Neural progenitor cell (in vitro differentiated cells): ENCODE measurements at regions not wholly inside any gene's neighbourhood (a gene's known extent, or its start where the extent isn't known, plus 50 kb on each side); places are given as distances from the start of the nearest gene placed in this dataset.

Experiments used
- DNase-seq: peaks from one replicate; pipeline ENCODE4 v3.0.0-alpha.2; 2016; ENCODE audit warnings: low spot score
- H2AFZ ChIP-seq: fragments of 200-600 bp; sonication (generic); replicated peaks from 2 replicates; pipeline ENCODE4 v1.6.1; 2016; ENCODE audit warnings: antibody characterized with exemption
- H3F3A ChIP-seq: fragments of 200-600 bp; sonication (generic); 2 replicates; pipeline ENCODE4 v1.6.1; 2016; ENCODE audit warnings: antibody characterized with exemption, low read depth
- H3K27ac ChIP-seq: fragments of 200-600 bp; sonication (generic); 2 replicates; pipeline ENCODE4 v1.5.1; 2016; ENCODE audit warnings: mild to moderate bottlenecking
- H3K27me3 ChIP-seq: fragments of 200-600 bp; sonication (generic); 2 replicates; pipeline ENCODE4 v1.6.1; 2016; ENCODE audit warnings: mild to moderate bottlenecking, moderate library complexity
- H3K36me3 ChIP-seq: fragments of 200-600 bp; sonication (generic); 2 replicates; pipeline ENCODE4 v1.5.1; 2016
- H3K4me1 ChIP-seq: fragments of 200-600 bp; sonication (generic); 2 replicates; pipeline ENCODE4 v1.6.1; 2016; ENCODE audit warnings: mixed run types
- H3K4me2 ChIP-seq: fragments of 200-600 bp; sonication (generic); 2 replicates; pipeline ENCODE4 v1.6.1; 2016
- H3K4me3 ChIP-seq: fragments of 200-600 bp; sonication (generic); 2 replicates; pipeline ENCODE4 v1.5.1; 2016
- H3K79me2 ChIP-seq: fragments of 200-600 bp; sonication (generic); 2 replicates; pipeline ENCODE4 v1.6.1; 2016; ENCODE audit warnings: low read depth
- H3K9ac ChIP-seq: fragments of 200-600 bp; sonication (generic); 2 replicates; pipeline ENCODE4 v1.6.1; 2016
- H3K9me3 ChIP-seq: fragments of 200-600 bp; sonication (generic); 2 replicates; pipeline ENCODE4 v1.5.1; 2016; ENCODE audit warnings: low read depth
- H4K20me1 ChIP-seq: fragments of 200-600 bp; sonication (generic); 2 replicates; pipeline ENCODE4 v1.6.1; 2016; ENCODE audit warnings: low read depth
- H3K27ac Mint-ChIP-seq: 3 replicates; pipeline ENCODE4 v1.8.0; 2021; ENCODE audit warnings: mixed read lengths
- H3K27me3 Mint-ChIP-seq: 2 replicates; pipeline ENCODE4 v1.8.0; 2022; ENCODE audit warnings: low read depth, mild to moderate bottlenecking, inconsistent platforms, moderate library complexity, mixed read lengths; ENCODE audit not compliant: insufficient read depth
- H3K36me3 Mint-ChIP-seq: 3 replicates; pipeline ENCODE4 v1.8.0; 2021; ENCODE audit warnings: mixed read lengths
- H3K4me1 Mint-ChIP-seq: 3 replicates; pipeline ENCODE4 v1.8.0; 2021; ENCODE audit warnings: mixed read lengths
- H3K4me3 Mint-ChIP-seq: 3 replicates; pipeline ENCODE4 v1.8.0; 2021; ENCODE audit warnings: mild to moderate bottlenecking, moderate library complexity, mixed read lengths
- H3K9me3 Mint-ChIP-seq: 3 replicates; pipeline ENCODE4 v1.8.0; 2020; ENCODE audit warnings: mixed read lengths
- EZH2 ChIP-seq: fragments of 200-600 bp; sonication (generic); IDR thresholded peaks from 2 replicates; pipeline ENCODE4 v1.6.1; 2017; ENCODE audit warnings: antibody characterized with exemption, mild to moderate bottlenecking, moderate library complexity
- EZH2phosphoT487 ChIP-seq: fragments of 200-600 bp; sonication (generic); IDR thresholded peaks from 2 replicates; pipeline ENCODE4 v1.6.1; 2017; ENCODE audit warnings: antibody characterized with exemption
- TF ChIP-seq, protein P1 (sequence below): fragments of 200-600 bp; sonication (generic); IDR thresholded peaks from 2 replicates; pipeline ENCODE4 v1.5.1; 2017; ENCODE audit warnings: antibody characterized with exemption, mild to moderate bottlenecking

DNA sequence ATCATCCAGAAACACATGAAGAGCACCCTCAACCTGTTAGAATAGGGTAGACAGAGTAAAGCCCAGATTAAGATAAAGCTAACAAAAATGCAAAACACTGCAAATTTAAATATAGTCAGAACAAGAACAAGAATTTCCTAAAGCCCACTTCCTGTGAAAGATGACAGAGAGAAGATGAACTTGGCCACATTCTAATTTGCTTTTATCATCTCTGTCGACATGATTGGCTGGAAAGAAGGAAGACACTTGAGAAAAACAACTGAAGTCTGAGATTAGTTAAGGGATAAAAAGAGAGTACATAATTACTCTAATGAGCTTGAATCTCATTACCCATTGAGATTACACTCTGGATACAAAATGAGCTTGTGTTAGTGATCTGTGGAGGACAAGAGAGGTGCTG is 537.6 kb downstream of the KLF5 start:
- no peaks in the 10 kb centered on the region for H3K9me3 ChIP-seq
- TF ChIP-seq, protein P1, sequence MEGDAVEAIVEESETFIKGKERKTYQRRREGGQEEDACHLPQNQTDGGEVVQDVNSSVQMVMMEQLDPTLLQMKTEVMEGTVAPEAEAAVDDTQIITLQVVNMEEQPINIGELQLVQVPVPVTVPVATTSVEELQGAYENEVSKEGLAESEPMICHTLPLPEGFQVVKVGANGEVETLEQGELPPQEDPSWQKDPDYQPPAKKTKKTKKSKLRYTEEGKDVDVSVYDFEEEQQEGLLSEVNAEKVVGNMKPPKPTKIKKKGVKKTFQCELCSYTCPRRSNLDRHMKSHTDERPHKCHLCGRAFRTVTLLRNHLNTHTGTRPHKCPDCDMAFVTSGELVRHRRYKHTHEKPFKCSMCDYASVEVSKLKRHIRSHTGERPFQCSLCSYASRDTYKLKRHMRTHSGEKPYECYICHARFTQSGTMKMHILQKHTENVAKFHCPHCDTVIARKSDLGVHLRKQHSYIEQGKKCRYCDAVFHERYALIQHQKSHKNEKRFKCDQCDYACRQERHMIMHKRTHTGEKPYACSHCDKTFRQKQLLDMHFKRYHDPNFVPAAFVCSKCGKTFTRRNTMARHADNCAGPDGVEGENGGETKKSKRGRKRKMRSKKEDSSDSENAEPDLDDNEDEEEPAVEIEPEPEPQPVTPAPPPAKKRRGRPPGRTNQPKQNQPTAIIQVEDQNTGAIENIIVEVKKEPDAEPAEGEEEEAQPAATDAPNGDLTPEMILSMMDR: no peak
- TF ChIP-seq EZH2phosphoT487: no peak
- no peak for TF ChIP-seq EZH2
- no peaks in the 10 kb centered on the region for H3K4me1 ChIP-seq
- no peak for DNase-seq
- no peaks in the 10 kb centered on the region for H3F3A ChIP-seq
- no peak overlapping the region for H3K4me2 ChIP-seq
- H3K9me3 Mint-ChIP-seq: no peaks in the 10 kb centered on the region
- no peak overlapping the region for H3K4me3 ChIP-seq
- H3K36me3 ChIP-seq: no peaks in the 10 kb centered on the region
- no peaks in the 10 kb centered on the region for H3K36me3 Mint-ChIP-seq
- no peaks in the 10 kb centered on the region for H3K79me2 ChIP-seq
- no peaks in the 10 kb centered on the region for H3K27me3 Mint-ChIP-seq
- H3K27ac Mint-ChIP-seq: no peak overlapping the region
- no peaks in the 10 kb centered on the region for H4K20me1 ChIP-seq
- H3K4me3 Mint-ChIP-seq: no peak overlapping the region
- H2AFZ ChIP-seq: no peak overlapping the region
- H3K27ac ChIP-seq: no peak overlapping the region
- H3K9ac ChIP-seq: no peak overlapping the region
- no peaks in the 10 kb centered on the region for H3K4me1 Mint-ChIP-seq
- no peaks in the 10 kb centered on the region for H3K27me3 ChIP-seq

DNA sequence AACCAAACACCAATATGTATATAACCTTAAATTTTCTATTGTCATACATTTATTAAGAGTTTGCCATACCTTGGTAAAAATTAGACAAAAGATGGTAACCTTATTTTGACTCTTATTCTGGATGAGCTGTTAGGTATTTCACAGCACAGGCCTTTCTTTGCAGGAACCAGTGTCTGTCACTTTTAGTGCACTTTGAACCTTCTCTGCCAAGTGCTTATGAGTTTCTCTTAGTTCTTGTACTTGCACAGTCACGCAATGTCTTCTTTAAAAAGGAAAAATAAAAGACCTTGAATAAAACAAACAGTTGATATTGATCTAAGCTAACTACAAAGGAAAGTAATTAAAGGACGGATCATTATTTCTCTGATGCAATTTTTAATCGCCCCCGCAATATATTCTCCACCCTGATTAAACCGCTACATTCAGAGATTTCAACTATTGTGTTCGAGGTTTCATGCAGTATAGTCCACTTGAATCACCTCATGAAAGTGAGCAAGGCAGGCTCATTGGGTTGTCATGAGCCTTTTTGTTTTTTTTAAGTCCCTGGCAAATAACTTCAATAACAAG is 534.5 kb downstream of the KLF5 start:
- no peak overlapping the region for H3K27ac ChIP-seq
- H3K27me3 ChIP-seq: no peaks in the 10 kb centered on the region
- no peak overlapping the region for H3K9ac ChIP-seq
- H2AFZ ChIP-seq: no peak overlapping the region
- DNase-seq: no peak
- no peak overlapping the region for H3K4me3 ChIP-seq
- Mint-ChIP-seq H3K36me3 (no peaks in the 10 kb centered on the region), H3K27ac (no peak overlapping the region), H3K9me3 (no peaks in the 10 kb centered on the region), H3K4me1 (no peaks in the 10 kb centered on the region), H3K27me3 (no peaks in the 10 kb centered on the region), H3K4me3 (no peak overlapping the region)
- H3K79me2 ChIP-seq: no peaks in the 10 kb centered on the region
- no peaks in the 10 kb centered on the region for H3F3A ChIP-seq
- TF ChIP-seq EZH2phosphoT487: no peak
- TF ChIP-seq, protein P1: no peak
- no peak for TF ChIP-seq EZH2
- H3K9me3 ChIP-seq: no peaks in the 10 kb centered on the region
- no peaks in the 10 kb centered on the region for H3K36me3 ChIP-seq
- no peaks in the 10 kb centered on the region for H4K20me1 ChIP-seq
- H3K4me2 ChIP-seq: no peak overlapping the region
- H3K4me1 ChIP-seq: no peaks in the 10 kb centered on the region

DNA sequence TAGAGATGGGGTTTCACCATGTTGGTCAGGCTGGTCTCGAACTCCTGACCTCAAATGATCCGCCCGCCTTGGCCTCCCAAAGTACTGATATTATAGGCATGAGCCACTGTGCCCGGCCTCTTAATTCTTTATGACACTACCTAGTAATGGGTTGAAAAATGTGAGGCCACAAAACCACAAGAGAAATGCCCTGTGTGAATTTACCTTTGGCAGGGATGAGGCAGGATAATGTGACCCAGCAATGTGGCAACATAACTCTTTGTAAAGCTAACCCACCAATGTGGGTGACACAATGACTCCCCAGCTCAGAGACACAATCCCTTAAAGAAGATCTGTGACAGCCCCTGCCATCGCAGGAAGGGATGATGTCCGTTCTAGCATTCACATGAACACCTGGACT is 533.1 kb downstream of the KLF5 start:
- H3K9me3 Mint-ChIP-seq: no peaks in the 10 kb centered on the region
- Histone ChIP-seq H2AFZ (no peak overlapping the region), H4K20me1 (no peaks in the 10 kb centered on the region), H3K9ac (no peak overlapping the region), H3K79me2 (no peaks in the 10 kb centered on the region), H3K4me2 (no peak overlapping the region), H3K27ac (no peak overlapping the region), H3K36me3 (no peaks in the 10 kb centered on the region), H3K4me3 (no peak overlapping the region), H3F3A (no peaks in the 10 kb centered on the region), H3K27me3 (no peaks in the 10 kb centered on the region), H3K4me1 (no peaks in the 10 kb centered on the region), H3K9me3 (no peaks in the 10 kb centered on the region)
- DNase-seq: no peak
- H3K36me3 Mint-ChIP-seq: no peaks in the 10 kb centered on the region
- H3K27me3 Mint-ChIP-seq: no peaks in the 10 kb centered on the region
- H3K4me1 Mint-ChIP-seq: no peaks in the 10 kb centered on the region
- no peak for TF ChIP-seq EZH2phosphoT487
- TF ChIP-seq, protein P1: no peak
- TF ChIP-seq EZH2: no peak
- no peak overlapping the region for H3K4me3 Mint-ChIP-seq
- H3K27ac Mint-ChIP-seq: no peak overlapping the region
